Upper lobe of left lung (tissue), 6 donors: ENCODE measurements at regions not wholly inside any gene's neighbourhood (a gene's known extent, or its start where the extent isn't known, plus 50 kb on each side); places are given as distances from the start of the nearest gene placed in this dataset.

Source experiments
- ATAC-seq, 2 donors: fragments of 200-7000 bp; cut with Tn5 transposase; one replicate each; pipeline ENCODE4 v1.9.1; 2022; ENCODE audit warnings: mild to moderate bottlenecking in 2 of 2, moderate library complexity in 2 of 2; ENCODE audit not compliant: low FRiP score in 2 of 2
- DNase-seq, 2 donors: peaks; one replicate each; pipeline ENCODE4 v3.0.0-alpha.2; 2019 to 2020
- H3K27ac ChIP-seq, 4 donors: fragments of 200-600 bp; sonication (generic); one replicate each; pipeline ENCODE4 v1.5.1; 2016 to 2019
- H3K27me3 ChIP-seq, 4 donors: fragments of 200-600 bp; sonication (generic); one replicate each; pipeline ENCODE4 v1.5.1; 2017 to 2019
- H3K36me3 ChIP-seq, 4 donors: fragments of 200-600 bp; sonication (generic); one replicate each; pipeline ENCODE4 v1.5.1; 2016 to 2019
- H3K4me1 ChIP-seq, 4 donors: fragments of 200-600 bp; sonication (generic); one replicate each; pipeline ENCODE4 v1.5.1; 2018 to 2019
- H3K4me3 ChIP-seq, 4 donors: fragments of 200-600 bp; sonication (generic); one replicate each; pipeline ENCODE4 v1.5.1; 2017 to 2019; ENCODE audit warnings: mild to moderate bottlenecking in 2 of 4, moderate library complexity in 1 of 4
- H3K9me3 ChIP-seq, 4 donors: fragments of 200-600 bp; sonication (generic); one replicate each; pipeline ENCODE4 v1.5.1; 2018 to 2019
- EP300 ChIP-seq, 4 donors: sonication (generic); formaldehyde crosslinking; IDR thresholded peaks; one replicate each; pipeline ENCODE4 v1.5.1; 2017; ENCODE audit warnings: antibody characterized with exemption in 4 of 4, control low read depth in 2 of 4
- POLR2A ChIP-seq, 4 donors: fragments of 450-650 bp; IDR thresholded peaks; one replicate each; pipeline ENCODE4 v1.5.1; 2016 to 2017; ENCODE audit warnings: antibody characterized with exemption in 4 of 4, mild to moderate bottlenecking in 2 of 4
- POLR2AphosphoS5 ChIP-seq, 2 donors: sonication (generic); formaldehyde crosslinking; IDR thresholded peaks; one replicate each; pipeline ENCODE4 v1.5.1; 2017; ENCODE audit warnings: antibody characterized with exemption in 2 of 2
- WGBS, 2 donors: methylation state at CpG; one replicate each; pipeline ENCODE4 v1.1.5; 2017 to 2018; 5-methylcytosine and 5-hydroxymethylcytosine counted together
- TF ChIP-seq, protein P1 (sequence below), 6 experiments: fragments of 450-650 bp in 4 of 6; fragments of 200-600 bp in 2 of 6; sonication (generic) in 2 of 6; IDR thresholded peaks; one replicate each; pipeline ENCODE4 v1.5.1; 2016 to 2019; ENCODE audit warnings: antibody characterized with exemption in 6 of 6
- donor health status: DM: no; HTN: no; CAD: no; lungs with moderate emphysema.
- donor health status: DM: no; HTN: yes; CAD: no; lungs with severe emphysema.

DNA sequence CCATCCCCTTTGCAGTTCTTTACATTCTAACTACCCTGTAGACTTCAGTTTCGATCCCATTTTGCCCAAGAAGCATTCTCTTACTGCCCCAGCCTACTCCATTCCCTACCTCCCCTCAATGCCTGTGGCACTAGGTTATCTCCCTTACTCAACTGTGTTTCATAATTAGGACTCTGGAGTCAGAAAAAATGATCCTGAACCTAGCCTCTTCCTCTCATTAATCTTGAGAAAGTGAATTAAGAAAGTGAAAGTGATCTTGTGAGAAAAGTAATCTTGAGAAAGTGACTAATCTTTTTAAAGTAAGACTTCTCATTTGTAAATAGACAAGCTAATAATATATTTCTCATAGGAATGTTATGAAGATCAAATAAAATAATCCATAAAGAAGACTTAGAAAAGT, 444.0 kb upstream of the TRPC7 start:
- DNase-seq (no peak), ATAC-seq (no peak)
- no peaks in the 10 kb centered on the region for H3K27me3 ChIP-seq
- no peaks in the 10 kb centered on the region for H3K4me1 ChIP-seq
- no peaks in the 10 kb centered on the region for H3K36me3 ChIP-seq
- no peak overlapping the region for H3K4me3 ChIP-seq
- H3K9me3 ChIP-seq = no peaks in the 10 kb centered on the region
- no peak overlapping the region for H3K27ac ChIP-seq
- WGBS, 2 donors = 75 to 81% methylated on average over 1 of the region's 1 CpG
- TF ChIP-seq EP300 (IDR thresholded peaks at IDR 0.05) = no peak
- TF ChIP-seq, protein P1, sequence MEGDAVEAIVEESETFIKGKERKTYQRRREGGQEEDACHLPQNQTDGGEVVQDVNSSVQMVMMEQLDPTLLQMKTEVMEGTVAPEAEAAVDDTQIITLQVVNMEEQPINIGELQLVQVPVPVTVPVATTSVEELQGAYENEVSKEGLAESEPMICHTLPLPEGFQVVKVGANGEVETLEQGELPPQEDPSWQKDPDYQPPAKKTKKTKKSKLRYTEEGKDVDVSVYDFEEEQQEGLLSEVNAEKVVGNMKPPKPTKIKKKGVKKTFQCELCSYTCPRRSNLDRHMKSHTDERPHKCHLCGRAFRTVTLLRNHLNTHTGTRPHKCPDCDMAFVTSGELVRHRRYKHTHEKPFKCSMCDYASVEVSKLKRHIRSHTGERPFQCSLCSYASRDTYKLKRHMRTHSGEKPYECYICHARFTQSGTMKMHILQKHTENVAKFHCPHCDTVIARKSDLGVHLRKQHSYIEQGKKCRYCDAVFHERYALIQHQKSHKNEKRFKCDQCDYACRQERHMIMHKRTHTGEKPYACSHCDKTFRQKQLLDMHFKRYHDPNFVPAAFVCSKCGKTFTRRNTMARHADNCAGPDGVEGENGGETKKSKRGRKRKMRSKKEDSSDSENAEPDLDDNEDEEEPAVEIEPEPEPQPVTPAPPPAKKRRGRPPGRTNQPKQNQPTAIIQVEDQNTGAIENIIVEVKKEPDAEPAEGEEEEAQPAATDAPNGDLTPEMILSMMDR (IDR thresholded peaks at IDR 0.05) = no peak
- no peak for TF ChIP-seq POLR2AphosphoS5 (IDR thresholded peaks at IDR 0.05)
- no peak for TF ChIP-seq POLR2A (IDR thresholded peaks at IDR 0.05)

DNA sequence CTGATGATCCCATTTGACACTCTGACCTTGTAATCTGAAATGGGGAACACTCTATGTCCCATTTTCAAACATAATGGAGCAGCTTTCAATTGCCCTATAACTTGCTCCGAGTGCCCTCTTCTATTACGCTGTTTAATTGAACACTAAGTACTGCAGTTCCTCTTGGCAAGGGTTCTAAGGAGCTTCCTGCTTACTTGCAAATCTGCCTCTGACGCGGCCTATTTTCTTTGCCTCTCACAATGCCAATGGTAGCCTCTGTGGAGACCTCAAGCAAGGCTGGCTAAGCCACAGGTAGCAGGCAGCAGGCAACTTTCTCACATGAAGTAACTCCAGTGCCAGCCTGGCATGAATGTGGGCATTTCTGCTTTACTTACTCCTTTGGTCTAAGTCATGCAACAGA, 443.4 kb upstream of the TRPC7 start:
- no peaks in the 10 kb centered on the region for H3K36me3 ChIP-seq
- ATAC-seq (no peak), DNase-seq (no peak)
- H3K4me3 ChIP-seq = no peak overlapping the region
- no peaks in the 10 kb centered on the region for H3K4me1 ChIP-seq
- no peaks in the 10 kb centered on the region for H3K27me3 ChIP-seq
- H3K9me3 ChIP-seq = no peaks in the 10 kb centered on the region
- no peak for TF ChIP-seq POLR2A (IDR thresholded peaks at IDR 0.05)
- no peak for TF ChIP-seq EP300 (IDR thresholded peaks at IDR 0.05)
- TF ChIP-seq, protein P1 (IDR thresholded peaks at IDR 0.05) = no peak
- no peak for TF ChIP-seq POLR2AphosphoS5 (IDR thresholded peaks at IDR 0.05)
- 47 to 61% methylated on average over 4 of the region's 4 CpGs for WGBS, 2 donors
- H3K27ac ChIP-seq = no peak overlapping the region

DNA sequence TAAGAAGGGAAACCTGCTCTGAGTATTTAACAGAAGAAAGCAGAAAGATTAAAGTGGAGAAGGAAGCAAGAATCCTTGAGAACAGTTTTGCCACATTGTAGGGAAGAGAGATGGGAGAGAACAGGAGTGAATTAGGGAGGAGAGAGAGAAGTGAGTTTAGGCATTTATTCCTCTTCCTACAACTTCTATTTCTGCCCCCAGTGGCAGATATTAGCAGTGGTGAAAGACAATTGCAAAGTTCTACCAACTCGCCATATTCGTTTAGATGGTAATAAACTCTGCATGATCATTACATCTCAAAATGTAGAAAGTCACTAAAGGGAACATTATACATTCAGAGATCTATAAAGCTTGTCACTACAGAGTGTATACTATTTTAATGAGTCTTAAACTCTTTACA, 440.1 kb upstream of the TRPC7 start:
- no peaks in the 10 kb centered on the region for H3K9me3 ChIP-seq
- no peak overlapping the region for H3K27ac ChIP-seq
- no peaks in the 10 kb centered on the region for H3K36me3 ChIP-seq
- DNase-seq (no peak), ATAC-seq (no peak)
- no peak overlapping the region for H3K4me3 ChIP-seq
- H3K4me1 ChIP-seq = no peaks in the 10 kb centered on the region
- TF ChIP-seq, protein P1 (IDR thresholded peaks at IDR 0.05) = no peak
- TF ChIP-seq POLR2A (IDR thresholded peaks at IDR 0.05) (no peak), POLR2AphosphoS5 (IDR thresholded peaks at IDR 0.05) (no peak), EP300 (IDR thresholded peaks at IDR 0.05) (no peak)
- H3K27me3 ChIP-seq = no peaks in the 10 kb centered on the region
- WGBS, 2 donors = 86 to 88% methylated on average over 2 of the region's 2 CpGs

DNA sequence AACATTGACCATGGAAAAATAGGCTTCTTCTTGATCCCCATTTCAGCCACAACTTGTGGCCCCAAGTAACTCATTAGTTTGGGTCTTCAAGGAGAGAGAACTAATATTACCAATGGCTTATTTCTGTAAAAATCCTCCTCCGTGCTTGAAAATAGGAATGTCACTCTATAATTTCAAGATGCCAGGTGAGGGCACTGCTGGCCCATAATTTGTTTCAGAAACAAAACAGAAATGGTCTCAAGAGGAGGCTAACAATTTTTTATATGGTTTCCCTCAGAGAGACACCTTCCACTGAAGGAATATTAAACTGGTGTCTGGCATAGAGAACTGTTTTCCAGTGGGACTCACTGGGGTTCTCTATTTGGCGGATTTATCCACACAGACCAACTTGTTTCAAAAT, 437.0 kb upstream of the TRPC7 start:
- H3K4me1 ChIP-seq = no peaks in the 10 kb centered on the region
- TF ChIP-seq POLR2A (IDR thresholded peaks at IDR 0.05) = no peak
- no peak for TF ChIP-seq POLR2AphosphoS5 (IDR thresholded peaks at IDR 0.05)
- TF ChIP-seq, protein P1 (IDR thresholded peaks at IDR 0.05) = peak in 2 of 6 experiments; percentile 14 to 15
- no peak for TF ChIP-seq EP300 (IDR thresholded peaks at IDR 0.05)
- no peak for DNase-seq
- no peaks in the 10 kb centered on the region for H3K36me3 ChIP-seq
- no peak overlapping the region for H3K4me3 ChIP-seq
- no peaks in the 10 kb centered on the region for H3K27me3 ChIP-seq
- WGBS, 2 donors = 57 to 60% methylated on average over 2 of the region's 2 CpGs
- no peak overlapping the region for H3K27ac ChIP-seq
- no peak for ATAC-seq
- no peaks in the 10 kb centered on the region for H3K9me3 ChIP-seq

DNA sequence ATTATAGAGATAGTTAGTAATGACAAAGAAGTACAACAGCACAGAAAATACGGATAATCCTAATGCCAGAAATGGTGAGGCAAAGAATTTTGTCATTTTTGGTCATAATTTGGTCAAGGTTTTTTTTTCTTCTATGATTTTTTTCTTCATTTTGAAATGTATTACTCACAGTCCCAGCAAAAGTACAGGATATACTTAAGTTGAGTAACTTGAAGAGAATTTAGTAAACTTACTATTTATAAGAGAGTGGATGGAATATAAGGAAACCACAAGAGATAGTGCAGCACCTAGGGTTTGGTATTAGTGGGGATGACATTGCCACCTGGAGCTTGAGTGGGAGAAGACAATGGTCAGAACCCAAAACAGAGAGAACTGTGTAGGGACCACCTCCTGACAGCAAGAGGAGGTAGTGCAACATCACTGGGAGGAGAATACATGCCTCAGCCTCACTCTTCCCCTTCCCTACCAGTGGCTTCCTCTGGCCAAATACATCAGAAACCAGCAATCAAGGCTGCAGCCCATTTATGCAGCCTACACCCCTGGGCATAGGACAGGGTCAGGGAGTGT, 434.5 kb upstream of the TRPC7 start:
- Histone ChIP-seq H3K27ac (no peak overlapping the region), H3K4me3 (no peak overlapping the region), H3K4me1 (no peaks in the 10 kb centered on the region), H3K27me3 (no peaks in the 10 kb centered on the region), H3K9me3 (no peaks in the 10 kb centered on the region), H3K36me3 (no peaks in the 10 kb centered on the region)
- DNase-seq (no peak), ATAC-seq (no peak)
- WGBS, 2 donors = 56 to 64% methylated on average over 1 of the region's 1 CpG
- no peak for TF ChIP-seq POLR2A (IDR thresholded peaks at IDR 0.05)
- TF ChIP-seq, protein P1 (IDR thresholded peaks at IDR 0.05) = no peak
- TF ChIP-seq POLR2AphosphoS5 (IDR thresholded peaks at IDR 0.05) = no peak
- TF ChIP-seq EP300 (IDR thresholded peaks at IDR 0.05) = no peak
